Left ventricle myocardium inferior (tissue), 1 donor: ENCODE measurements at regions not wholly inside any gene's neighbourhood (a gene's known extent, or its start where the extent isn't known, plus 50 kb on each side); places are given as distances from the start of the nearest gene placed in this dataset.

Experiments
- DNase-seq: peaks from one replicate; pipeline ENCODE4 v3.0.0-alpha.2; 2020
- H3K27ac ChIP-seq: fragments of 200-600 bp; replicated peaks from 2 replicates; pipeline ENCODE4 v1.8.0; 2021
- H3K27me3 ChIP-seq: fragments of 200-600 bp; 2 replicates; pipeline ENCODE4 v1.8.0; 2021; ENCODE audit warnings: low read depth
- H3K36me3 ChIP-seq: fragments of 200-600 bp; 2 replicates; pipeline ENCODE4 v1.8.0; 2021
- H3K4me1 ChIP-seq: fragments of 200-600 bp; 2 replicates; pipeline ENCODE4 v1.8.0; 2021
- H3K4me3 ChIP-seq: fragments of 200-600 bp; 2 replicates; pipeline ENCODE4 v1.8.0; 2021; ENCODE audit warnings: mild to moderate bottlenecking, moderate library complexity
- H3K9me3 ChIP-seq: fragments of 200-600 bp; replicated peaks from 2 replicates; pipeline ENCODE4 v1.8.0; 2021
- intact Hi-C: fragments of 100-400 bp; cut with micrococcal nuclease; formaldehyde crosslinking; loops from one replicate; pipeline ENCODE4 v1.11.0; 2022
- TF ChIP-seq, protein P1 (sequence below): fragments of 200-600 bp; IDR thresholded peaks from 2 replicates; pipeline ENCODE4 v1.8.0; 2021; ENCODE audit warnings: antibody characterized with exemption, mild to moderate bottlenecking, borderline replicate concordance
- donor health status: DM: no; HTN: yes; CAD: no; lungs with severe emphysema.

GRCh38 chr3:44093531-44093930, 148.2 kb upstream of the TOPAZ1 start:
- Histone ChIP-seq H3K4me1 (no peaks in the 10 kb centered on the region), H3K27me3 (peaks cover 57% of the 10 kb centered on the region), H3K9me3 (no peaks in the 10 kb centered on the region), H3K4me3 (no peak overlapping the region), H3K36me3 (no peaks in the 10 kb centered on the region), H3K27ac (no peak overlapping the region)
- intact Hi-C loops, result no loop called here
- no peak for DNase-seq
- TF ChIP-seq, protein P1, sequence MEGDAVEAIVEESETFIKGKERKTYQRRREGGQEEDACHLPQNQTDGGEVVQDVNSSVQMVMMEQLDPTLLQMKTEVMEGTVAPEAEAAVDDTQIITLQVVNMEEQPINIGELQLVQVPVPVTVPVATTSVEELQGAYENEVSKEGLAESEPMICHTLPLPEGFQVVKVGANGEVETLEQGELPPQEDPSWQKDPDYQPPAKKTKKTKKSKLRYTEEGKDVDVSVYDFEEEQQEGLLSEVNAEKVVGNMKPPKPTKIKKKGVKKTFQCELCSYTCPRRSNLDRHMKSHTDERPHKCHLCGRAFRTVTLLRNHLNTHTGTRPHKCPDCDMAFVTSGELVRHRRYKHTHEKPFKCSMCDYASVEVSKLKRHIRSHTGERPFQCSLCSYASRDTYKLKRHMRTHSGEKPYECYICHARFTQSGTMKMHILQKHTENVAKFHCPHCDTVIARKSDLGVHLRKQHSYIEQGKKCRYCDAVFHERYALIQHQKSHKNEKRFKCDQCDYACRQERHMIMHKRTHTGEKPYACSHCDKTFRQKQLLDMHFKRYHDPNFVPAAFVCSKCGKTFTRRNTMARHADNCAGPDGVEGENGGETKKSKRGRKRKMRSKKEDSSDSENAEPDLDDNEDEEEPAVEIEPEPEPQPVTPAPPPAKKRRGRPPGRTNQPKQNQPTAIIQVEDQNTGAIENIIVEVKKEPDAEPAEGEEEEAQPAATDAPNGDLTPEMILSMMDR, result no peak

DNA sequence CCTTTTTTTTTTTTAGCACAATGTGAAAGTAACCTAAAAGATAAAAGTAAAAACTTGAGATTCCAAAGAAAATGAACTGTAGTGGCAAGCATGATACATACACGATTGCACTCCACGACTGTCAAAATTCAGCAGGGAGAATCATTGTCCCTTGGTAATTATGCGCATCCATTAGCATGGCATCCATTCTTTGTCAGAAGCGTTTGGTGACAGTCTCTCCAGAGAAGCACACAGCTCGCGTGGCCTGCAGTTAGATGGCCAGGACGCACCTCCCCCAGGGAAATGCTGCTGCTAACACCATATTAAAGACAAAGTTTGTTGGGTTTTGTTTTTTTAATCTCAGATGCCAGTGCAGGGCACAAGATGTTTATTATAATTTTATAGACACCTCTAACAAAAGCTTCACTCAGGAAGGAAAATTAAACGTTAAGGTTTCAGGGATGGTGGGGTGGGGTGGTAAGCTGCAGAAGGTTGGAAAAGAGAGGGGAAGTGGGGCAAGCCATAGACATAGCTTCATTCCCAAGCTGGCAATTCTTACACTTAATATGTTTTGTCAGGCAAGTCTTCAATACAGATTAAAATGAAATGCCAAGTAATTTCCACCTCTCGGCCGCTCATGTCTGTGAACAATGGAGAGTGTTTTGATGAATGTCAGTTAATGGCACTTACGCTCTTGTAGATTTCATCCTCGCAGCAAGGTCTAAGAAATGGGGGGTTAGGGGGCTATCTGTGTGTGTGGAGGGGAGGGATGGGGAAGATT, 142.8 kb upstream of the TOPAZ1 start:
- Histone ChIP-seq H3K27me3 (peaks cover 78% of the 10 kb centered on the region), H3K36me3 (no peaks in the 10 kb centered on the region), H3K4me1 (no peaks in the 10 kb centered on the region), H3K27ac (no peak overlapping the region), H3K9me3 (no peaks in the 10 kb centered on the region), H3K4me3 (no peak overlapping the region)
- intact Hi-C loops, result no loop called here
- DNase-seq, result no peak
- TF ChIP-seq, protein P1, result no peak

DNA sequence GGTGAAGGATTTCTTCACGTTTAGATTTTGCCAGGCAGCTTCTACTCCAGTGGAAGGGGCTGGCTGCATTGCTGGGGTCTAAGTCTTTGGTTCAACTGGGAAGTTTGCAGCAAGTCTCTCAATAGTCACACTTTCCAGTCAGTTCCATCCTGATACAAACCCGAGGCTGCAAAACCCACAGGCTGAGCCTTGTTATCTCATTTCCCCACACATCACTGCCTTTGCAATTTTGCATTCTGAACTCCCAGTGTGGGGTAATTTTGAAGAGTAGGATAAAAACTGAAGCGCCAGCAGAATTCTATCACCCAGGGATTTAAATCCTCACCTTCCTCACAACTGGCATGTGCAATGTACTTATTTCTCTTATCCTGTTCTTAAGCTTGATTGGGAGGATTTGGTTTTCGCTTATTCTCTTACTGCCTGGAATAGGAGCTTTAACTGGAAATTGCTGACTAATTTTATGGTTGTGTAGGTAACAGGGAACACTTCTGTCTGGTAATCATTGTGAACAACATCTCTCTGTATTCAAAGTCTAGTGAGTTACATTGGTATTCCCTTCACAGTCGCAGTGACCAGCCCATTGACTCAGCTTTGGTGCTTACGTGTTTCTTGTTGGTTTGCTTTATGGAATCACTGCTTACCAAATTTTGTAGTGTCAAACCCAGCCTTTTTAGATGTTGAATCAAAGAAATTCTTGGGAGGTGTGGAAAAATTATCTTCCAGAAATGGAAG, 142.0 kb upstream of the TOPAZ1 start:
- TF ChIP-seq, protein P1, result no peak
- no peaks in the 10 kb centered on the region for H3K9me3 ChIP-seq
- H3K36me3 ChIP-seq, result no peaks in the 10 kb centered on the region
- H3K27me3 ChIP-seq, result peaks cover 85% of the 10 kb centered on the region
- H3K4me3 ChIP-seq, result no peak overlapping the region
- H3K4me1 ChIP-seq, result no peaks in the 10 kb centered on the region
- no peak for DNase-seq
- intact Hi-C loops, result no loop called here
- H3K27ac ChIP-seq, result no peak overlapping the region

DNA sequence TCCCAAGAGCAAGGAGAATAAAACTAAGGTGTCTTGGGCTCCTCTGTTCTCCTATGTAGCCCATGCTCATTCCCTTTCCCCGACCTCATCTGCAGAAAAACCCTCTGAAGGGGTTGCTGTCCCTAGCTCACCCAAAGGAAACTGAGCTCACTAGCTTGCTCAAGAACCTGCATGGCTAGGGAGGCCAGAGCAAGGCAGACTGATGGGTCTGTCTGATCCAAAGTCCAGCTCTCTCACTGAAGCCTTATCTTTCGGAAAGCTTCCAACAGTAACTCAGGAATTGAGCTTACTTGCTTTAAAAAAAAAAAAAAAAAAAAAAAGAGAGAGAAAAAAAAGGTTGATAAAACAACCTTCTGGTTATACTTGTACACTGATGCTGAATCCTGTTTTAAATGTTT, 141.4 kb upstream of the TOPAZ1 start:
- TF ChIP-seq, protein P1, result no peak
- no peak overlapping the region for H3K4me3 ChIP-seq
- no peaks in the 10 kb centered on the region for H3K4me1 ChIP-seq
- H3K27me3 ChIP-seq, result peaks cover 86% of the 10 kb centered on the region
- no peaks in the 10 kb centered on the region for H3K36me3 ChIP-seq
- intact Hi-C loops, result no loop called here
- no peak overlapping the region for H3K27ac ChIP-seq
- DNase-seq, result no peak
- H3K9me3 ChIP-seq, result no peaks in the 10 kb centered on the region

GRCh38 chr3:44104043-44104442, 137.6 kb upstream of the TOPAZ1 start:
- Histone ChIP-seq H3K27me3 (peaks cover 99% of the 10 kb centered on the region), H3K4me3 (no peak overlapping the region), H3K36me3 (no peaks in the 10 kb centered on the region), H3K9me3 (no peaks in the 10 kb centered on the region), H3K4me1 (no peaks in the 10 kb centered on the region), H3K27ac (no peak overlapping the region)
- intact Hi-C loops, result no loop called here
- TF ChIP-seq, protein P1, result no peak
- DNase-seq, result no peak
